Smooth muscle cell (in vitro differentiated cells): ENCODE measurements at regions not wholly inside any gene's neighbourhood (a gene's known extent, or its start where the extent isn't known, plus 50 kb on each side); places are given as distances from the start of the nearest gene placed in this dataset.

Experiments used
- DNase-seq: peaks from one replicate; lab custom pipeline; 2025; ENCODE audit not compliant: unreplicated experiment; lab: John Stamatoyannopoulos, UW
- H2AFZ ChIP-seq: fragments of 200-600 bp; sonication (generic); 2 replicates; pipeline ENCODE4 v1.6.0; 2016; ENCODE audit warnings: antibody characterized with exemption, low read depth, mild to moderate bottlenecking
- H3F3A ChIP-seq: fragments of 200-600 bp; sonication (generic); 2 replicates; pipeline ENCODE4 v1.6.0; 2017; ENCODE audit warnings: antibody characterized with exemption, low read depth
- H3K27ac ChIP-seq: fragments of 200-600 bp; sonication (generic); 2 replicates; pipeline ENCODE4 v1.5.1; 2016; ENCODE audit warnings: low read depth, mild to moderate bottlenecking
- H3K27me3 ChIP-seq: fragments of 200-600 bp; sonication (generic); 2 replicates; pipeline ENCODE4 v1.6.1; 2016; ENCODE audit warnings: low read depth, mild to moderate bottlenecking
- H3K36me3 ChIP-seq: fragments of 200-600 bp; sonication (generic); 2 replicates; pipeline ENCODE4 v1.5.1; 2016; ENCODE audit warnings: low read depth
- H3K4me1 ChIP-seq: fragments of 200-600 bp; sonication (generic); 2 replicates; pipeline ENCODE4 v1.5.1; 2016; ENCODE audit warnings: low read depth
- H3K4me2 ChIP-seq: fragments of 200-600 bp; sonication (generic); 2 replicates; pipeline ENCODE4 v1.6.0; 2016; ENCODE audit warnings: mild to moderate bottlenecking
- H3K4me3 ChIP-seq: fragments of 200-600 bp; sonication (generic); 2 replicates; pipeline ENCODE4 v1.5.1; 2016; ENCODE audit warnings: mild to moderate bottlenecking
- H3K79me2 ChIP-seq: fragments of 200-600 bp; sonication (generic); 2 replicates; pipeline ENCODE4 v1.6.0; 2016; ENCODE audit warnings: low read depth, mild to moderate bottlenecking
- H3K9ac ChIP-seq: fragments of 200-600 bp; sonication (generic); 2 replicates; pipeline ENCODE4 v1.6.0; 2016; ENCODE audit warnings: low read depth
- H3K9me3 ChIP-seq: fragments of 200-600 bp; sonication (generic); replicated peaks from 2 replicates; pipeline ENCODE4 v1.5.1; 2016; ENCODE audit warnings: low read depth
- H4K20me1 ChIP-seq: fragments of 200-600 bp; sonication (generic); 2 replicates; pipeline ENCODE4 v1.6.0; 2016; ENCODE audit warnings: low read depth
- CTCF ChIP-seq: fragments of 200-600 bp; sonication (generic); IDR thresholded peaks from 2 replicates; pipeline ENCODE4 v1.5.1; 2017; ENCODE audit warnings: borderline replicate concordance, mild to moderate bottlenecking, antibody characterized with exemption; ENCODE audit not compliant: insufficient read depth, poor library complexity, severe bottlenecking
- WGBS: methylation state at CpG from one replicate; pipeline ENCODE4 v1.1.7; 2016; ENCODE audit warnings: low lambda C conversion rate; 5-methylcytosine and 5-hydroxymethylcytosine counted together

GRCh38 chr5:58077966-58078365 is 381.9 kb downstream of the PLK2 start:
- no peak for DNase-seq

GRCh38 chr5:58077416-58077815 is 382.5 kb downstream of the PLK2 start:
- TF ChIP-seq CTCF, result no peak
- H3K4me1 ChIP-seq, result no peaks in the 10 kb centered on the region
- H3K4me3 ChIP-seq, result no peak overlapping the region
- 96% methylated on average over 3 of the region's 3 CpGs for WGBS
- no peaks in the 10 kb centered on the region for H4K20me1 ChIP-seq
- no peak overlapping the region for H3K4me2 ChIP-seq
- peaks cover 8% of the 10 kb centered on the region for H3F3A ChIP-seq
- DNase-seq, result no peak
- no peak overlapping the region for H3K9ac ChIP-seq
- H3K79me2 ChIP-seq, result no peaks in the 10 kb centered on the region
- no peak overlapping the region for H2AFZ ChIP-seq
- no peaks in the 10 kb centered on the region for H3K9me3 ChIP-seq
- no peaks in the 10 kb centered on the region for H3K27me3 ChIP-seq
- H3K27ac ChIP-seq, result no peak overlapping the region
- H3K36me3 ChIP-seq, result no peaks in the 10 kb centered on the region

More at GRCh38 chr5:58077966-58078365, 381.9 kb downstream of the PLK2 start:
- Histone ChIP-seq H3K9ac (no peak overlapping the region), H3K4me3 (no peak overlapping the region), H3K27ac (no peak overlapping the region), H3K79me2 (no peaks in the 10 kb centered on the region), H3F3A (peaks cover 8% of the 10 kb centered on the region), H3K36me3 (no peaks in the 10 kb centered on the region), H2AFZ (no peak overlapping the region), H3K9me3 (no peaks in the 10 kb centered on the region), H3K4me1 (no peaks in the 10 kb centered on the region), H4K20me1 (no peaks in the 10 kb centered on the region), H3K4me2 (no peak overlapping the region), H3K27me3 (no peaks in the 10 kb centered on the region)
- TF ChIP-seq CTCF, result no peak
- 89% methylated on average over 2 of the region's 2 CpGs for WGBS

- Histone ChIP-seq H4K20me1 (no peaks in the 10 kb centered on the region), H2AFZ (no peak overlapping the region), H3K36me3 (no peaks in the 10 kb centered on the region), H3F3A (peaks cover 8% of the 10 kb centered on the region), H3K4me3 (no peak overlapping the region), H3K9me3 (no peaks in the 10 kb centered on the region), H3K9ac (no peak overlapping the region), H3K79me2 (no peaks in the 10 kb centered on the region), H3K27ac (no peak overlapping the region), H3K27me3 (no peaks in the 10 kb centered on the region), H3K4me1 (peaks cover 2% of the 10 kb centered on the region), H3K4me2 (no peak overlapping the region)
- no peak for TF ChIP-seq CTCF
- 91% methylated on average over 7 of the region's 7 CpGs for WGBS
- no peak for DNase-seq
These were observed 383.2 kb downstream of the PLK2 start for GRCh38 chr5:58076483-58077257.

GRCh38 chr5:58075907-58076306 is 384.0 kb downstream of the PLK2 start:
- Histone ChIP-seq H3K4me1 (peaks cover 3% of the 10 kb centered on the region), H3K4me2 (no peak overlapping the region), H2AFZ (no peak overlapping the region), H3K27me3 (no peaks in the 10 kb centered on the region), H3K79me2 (no peaks in the 10 kb centered on the region), H3K36me3 (no peaks in the 10 kb centered on the region), H3K9ac (no peak overlapping the region), H3K9me3 (no peaks in the 10 kb centered on the region), H3K4me3 (no peak overlapping the region), H3K27ac (no peak overlapping the region), H3F3A (peaks cover under 1% of the 10 kb centered on the region), H4K20me1 (no peaks in the 10 kb centered on the region)
- WGBS, result 90% methylated on average over 3 of the region's 3 CpGs
- no peak for DNase-seq
- TF ChIP-seq CTCF, result no peak
